HG03095 (cell line): ENCODE measurements at regions not wholly inside any gene's neighbourhood (a gene's known extent, or its start where the extent isn't known, plus 50 kb on each side); places are given as distances from the start of the nearest gene placed in this dataset.
"Not testable (repeated sequence)": the region's sequence is repeated elsewhere in the genome, so short reads cannot be mapped to it uniquely, and the experiment has no call there.

Source experiments
- ATAC-seq: cut with Tn5 transposase; IDR thresholded peaks from one replicate; pipeline ENCODE4 v1.9.1; 2021; ENCODE audit warnings: moderate library complexity; ENCODE audit not compliant: unreplicated experiment

- peak; percentile 56 for ATAC-seq
Measured at GRCh38 chr3:72629191-72629631, 219.0 kb downstream of the SHQ1 start.

GRCh38 chr3:72628065-72628464 lies 220.2 kb downstream of the SHQ1 start:
- ATAC-seq: no peak

GRCh38 chr3:72627271-72627670 lies 221.0 kb downstream of the SHQ1 start:
- no peak for ATAC-seq

- ATAC-seq: no peak
Measured at GRCh38 chr3:72625602-72626337, 222.5 kb downstream of the SHQ1 start.

- ATAC-seq: no peak
Measured at GRCh38 chr3:72624656-72625055, 223.6 kb downstream of the SHQ1 start.

GRCh38 chr3:72618739-72619138 lies 229.5 kb downstream of the SHQ1 start:
- ATAC-seq: no peak

GRCh38 chr3:72617424-72618024 lies 230.7 kb downstream of the SHQ1 start:
- no peak for ATAC-seq

GRCh38 chr3:72615776-72616175 lies 232.5 kb downstream of the SHQ1 start:
- ATAC-seq: no peak

GRCh38 chr3:72615182-72615581 lies 233.1 kb downstream of the SHQ1 start:
- no peak for ATAC-seq

GRCh38 chr3:72614394-72615074 lies 233.7 kb downstream of the SHQ1 start:
- no peak for ATAC-seq

- no peak for ATAC-seq
Measured at GRCh38 chr3:72613871-72614270, 234.4 kb downstream of the SHQ1 start.

GRCh38 chr3:72609114-72609513 lies 239.1 kb downstream of the SHQ1 start:
- not testable (repeated sequence) for ATAC-seq

GRCh38 chr3:72606005-72606800 lies 242.0 kb downstream of the SHQ1 start:
- ATAC-seq: no peak

GRCh38 chr3:72604328-72604727 lies 243.9 kb downstream of the SHQ1 start:
- ATAC-seq: no peak

GRCh38 chr3:72601983-72602750 lies 246.1 kb downstream of the SHQ1 start:
- ATAC-seq: no peak

- ATAC-seq: no peak
Measured at GRCh38 chr3:72601060-72601459, 247.2 kb downstream of the SHQ1 start.

- no peak for ATAC-seq
Measured at GRCh38 chr3:72597756-72598195, 250.5 kb downstream of the SHQ1 start.

- no peak for ATAC-seq
Measured at GRCh38 chr3:72597043-72597442, 251.2 kb downstream of the SHQ1 start.

- ATAC-seq: no peak
Measured at GRCh38 chr3:72595927-72596610, 252.2 kb downstream of the SHQ1 start.

GRCh38 chr3:72595376-72595775 lies 252.9 kb downstream of the SHQ1 start:
- ATAC-seq: no peak
